BLaER1 (cell line): ENCODE measurements at regions not wholly inside any gene's neighbourhood (a gene's known extent, or its start where the extent isn't known, plus 50 kb on each side); places are given as distances from the start of the nearest gene placed in this dataset.
"Not testable (repeated sequence)": the region's sequence is repeated elsewhere in the genome, so short reads cannot be mapped to it uniquely, and the experiment has no call there.

ENCODE experiments used
- H3K27ac ChIP-seq: shearing (Covaris generic); formaldehyde crosslinking; 2 replicates; pipeline ENCODE4 v1.8.1; 2022
- H3K27me3 ChIP-seq: shearing (Covaris generic); formaldehyde crosslinking; 2 replicates; pipeline ENCODE4 v1.8.1; 2022
- H3K36me3 ChIP-seq: shearing (Covaris generic); formaldehyde crosslinking; 2 replicates; pipeline ENCODE4 v1.8.1; 2022
- H3K4me1 ChIP-seq: shearing (Covaris generic); formaldehyde crosslinking; 2 replicates; pipeline ENCODE4 v1.8.1; 2022
- H3K4me2 ChIP-seq: shearing (Covaris generic); formaldehyde crosslinking; 2 replicates; pipeline ENCODE4 v1.8.1; 2022
- H3K4me3 ChIP-seq: shearing (Covaris generic); formaldehyde crosslinking; 2 replicates; pipeline ENCODE4 v1.8.1; 2022
- H3K9ac ChIP-seq: shearing (Covaris generic); formaldehyde crosslinking; 2 replicates; pipeline ENCODE4 v1.8.1; 2022
- H3K9me3 ChIP-seq: shearing (Covaris generic); formaldehyde crosslinking; 2 replicates; pipeline ENCODE4 v1.8.1; 2022
- H4K20me1 ChIP-seq: shearing (Covaris generic); formaldehyde crosslinking; 2 replicates; pipeline ENCODE4 v1.8.1; 2022
- Cebpa-rat ChIP-seq: shearing (Covaris generic); IDR thresholded peaks from 2 replicates; pipeline ENCODE4 v1.8.1; 2022

GRCh38 chr2:132275396-132275795 is 113.6 kb upstream of the ANKRD30BL start:
- no peak for TF ChIP-seq Cebpa-rat
- H3K4me2 ChIP-seq: no peak overlapping the region
- no peak overlapping the region for H3K27ac ChIP-seq
- no peaks in the 10 kb centered on the region for H3K36me3 ChIP-seq
- H4K20me1 ChIP-seq: no peaks in the 10 kb centered on the region
- H3K4me3 ChIP-seq: no peak overlapping the region
- H3K9me3 ChIP-seq: peaks cover 27% of the 10 kb centered on the region
- H3K4me1 ChIP-seq: 0 out of 2 replicates have a peak, but pooled peaks cover 5% of the 10 kb centered on the region
- H3K27me3 ChIP-seq: no peaks in the 10 kb centered on the region
- H3K9ac ChIP-seq: no peak overlapping the region

DNA sequence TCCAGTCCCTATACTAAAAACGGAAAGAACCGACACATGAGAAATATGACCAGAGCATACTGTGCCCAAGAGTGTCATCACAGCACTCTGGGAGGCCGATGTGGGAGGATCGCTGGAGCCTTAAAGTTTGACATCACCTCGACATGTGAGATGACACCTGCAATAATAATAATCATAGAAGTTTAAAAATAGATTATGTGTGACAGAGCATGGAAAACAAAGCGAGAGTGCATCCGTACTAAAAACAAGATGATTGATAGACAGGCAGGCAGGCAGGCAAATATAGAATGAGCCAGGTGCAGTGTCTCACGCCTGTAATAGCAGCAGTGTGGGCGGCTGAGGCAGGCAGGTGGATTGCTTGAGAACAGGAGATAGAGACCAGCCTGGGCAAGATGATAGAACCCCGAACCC is 114.8 kb upstream of the ANKRD30BL start:
- H3K4me1 ChIP-seq: 0 out of 2 replicates have a peak, but pooled peaks cover 5% of the 10 kb centered on the region
- no peak overlapping the region for H3K4me3 ChIP-seq
- no peaks in the 10 kb centered on the region for H3K36me3 ChIP-seq
- H4K20me1 ChIP-seq: no peaks in the 10 kb centered on the region
- H3K9ac ChIP-seq: no peak overlapping the region
- H3K9me3 ChIP-seq: peaks cover 33% of the 10 kb centered on the region
- no peak overlapping the region for H3K4me2 ChIP-seq
- no peak for TF ChIP-seq Cebpa-rat
- H3K27me3 ChIP-seq: no peaks in the 10 kb centered on the region
- no peak overlapping the region for H3K27ac ChIP-seq

DNA sequence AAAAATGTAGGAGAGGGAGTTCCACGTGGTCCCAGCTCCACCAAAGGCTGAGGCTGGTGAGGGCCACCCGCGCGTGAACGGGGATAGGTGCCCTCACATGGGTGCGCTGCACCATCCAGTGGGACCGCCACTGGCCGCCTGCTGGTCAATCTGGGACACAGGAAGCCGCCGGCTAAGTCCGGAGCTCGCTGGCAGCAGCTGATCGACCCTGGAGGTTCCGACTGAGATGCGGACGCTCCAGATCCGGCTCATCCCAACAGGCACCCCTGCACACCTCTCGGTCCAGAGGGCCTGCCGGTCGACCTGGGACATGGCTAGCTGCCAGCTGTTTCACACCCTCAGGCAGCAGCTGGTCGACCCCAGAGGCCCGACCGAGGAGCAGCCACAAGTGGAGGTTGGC is 116.5 kb upstream of the ANKRD30BL start:
- Histone ChIP-seq H3K4me3 (no peak overlapping the region), H3K36me3 (no peaks in the 10 kb centered on the region), H4K20me1 (no peaks in the 10 kb centered on the region), H3K27ac (no peak overlapping the region), H3K9ac (no peak overlapping the region), H3K4me2 (no peak overlapping the region), H3K27me3 (no peaks in the 10 kb centered on the region), H3K4me1 (0 out of 2 replicates have a peak, but pooled peaks cover 5% of the 10 kb centered on the region), H3K9me3 (peaks cover 33% of the 10 kb centered on the region)
- TF ChIP-seq Cebpa-rat: no peak

- H3K36me3 ChIP-seq: no peaks in the 10 kb centered on the region
- no peak for TF ChIP-seq Cebpa-rat
- no peak overlapping the region for H3K4me2 ChIP-seq
- H4K20me1 ChIP-seq: no peaks in the 10 kb centered on the region
- peaks cover 33% of the 10 kb centered on the region for H3K9me3 ChIP-seq
- 0 out of 2 replicates have a peak, but pooled peaks cover 5% of the 10 kb centered on the region for H3K4me1 ChIP-seq
- no peak overlapping the region for H3K9ac ChIP-seq
- H3K4me3 ChIP-seq: no peak overlapping the region
- H3K27me3 ChIP-seq: no peaks in the 10 kb centered on the region
- no peak overlapping the region for H3K27ac ChIP-seq
These were observed 117.6 kb upstream of the ANKRD30BL start for GRCh38 chr2:132279344-132279743.

DNA sequence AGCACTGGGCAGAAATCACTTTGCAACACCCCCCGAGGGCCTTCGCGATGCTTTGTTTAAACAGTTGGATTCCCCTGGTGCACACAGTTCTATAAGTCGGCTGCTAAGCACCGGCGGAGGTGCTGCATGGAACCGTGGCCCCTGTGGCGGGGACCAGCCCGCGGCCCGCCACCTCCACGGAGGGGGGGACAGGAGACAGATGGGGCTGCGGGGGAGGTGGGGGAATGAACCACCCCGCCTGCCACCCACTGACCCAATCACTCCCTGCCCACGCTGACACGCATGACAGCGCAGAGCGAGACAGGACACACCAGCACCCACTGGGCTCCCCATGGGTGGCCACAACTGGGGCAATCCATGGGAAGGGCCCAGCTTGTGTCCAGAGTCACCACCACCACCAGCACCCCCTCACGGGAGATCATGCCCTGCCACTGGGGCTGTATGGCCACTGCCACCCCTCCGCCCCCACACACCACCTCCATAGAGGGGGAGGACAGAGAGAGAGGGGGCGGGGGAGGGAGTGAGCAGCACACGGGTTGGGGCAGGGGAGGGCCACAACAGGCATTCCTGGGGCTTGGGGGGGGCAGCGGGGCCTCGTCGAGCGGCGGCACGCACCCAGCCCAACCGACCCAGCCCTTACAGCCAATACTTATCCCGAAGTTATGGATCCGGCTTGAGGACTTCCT is 118.3 kb upstream of the ANKRD30BL start:
- Histone ChIP-seq H4K20me1 (no peaks in the 10 kb centered on the region), H3K36me3 (no peaks in the 10 kb centered on the region), H3K4me3 (no peak overlapping the region), H3K9ac (no peak overlapping the region), H3K4me2 (no peak overlapping the region), H3K27ac (no peak overlapping the region), H3K9me3 (peaks cover 33% of the 10 kb centered on the region), H3K4me1 (0 out of 2 replicates have a peak, but pooled peaks cover 5% of the 10 kb centered on the region), H3K27me3 (no peaks in the 10 kb centered on the region)
- no peak for TF ChIP-seq Cebpa-rat

- Histone ChIP-seq H3K9me3 (peaks cover 33% of the 10 kb centered on the region), H3K9ac (no peak overlapping the region), H3K36me3 (no peaks in the 10 kb centered on the region), H4K20me1 (no peaks in the 10 kb centered on the region), H3K4me3 (no peak overlapping the region), H3K27me3 (no peaks in the 10 kb centered on the region), H3K4me2 (no peak overlapping the region), H3K27ac (no peak overlapping the region), H3K4me1 (0 out of 2 replicates have a peak, but pooled peaks cover 5% of the 10 kb centered on the region)
- no peak for TF ChIP-seq Cebpa-rat
These were observed 119.2 kb upstream of the ANKRD30BL start for GRCh38 chr2:132280912-132281311.

DNA sequence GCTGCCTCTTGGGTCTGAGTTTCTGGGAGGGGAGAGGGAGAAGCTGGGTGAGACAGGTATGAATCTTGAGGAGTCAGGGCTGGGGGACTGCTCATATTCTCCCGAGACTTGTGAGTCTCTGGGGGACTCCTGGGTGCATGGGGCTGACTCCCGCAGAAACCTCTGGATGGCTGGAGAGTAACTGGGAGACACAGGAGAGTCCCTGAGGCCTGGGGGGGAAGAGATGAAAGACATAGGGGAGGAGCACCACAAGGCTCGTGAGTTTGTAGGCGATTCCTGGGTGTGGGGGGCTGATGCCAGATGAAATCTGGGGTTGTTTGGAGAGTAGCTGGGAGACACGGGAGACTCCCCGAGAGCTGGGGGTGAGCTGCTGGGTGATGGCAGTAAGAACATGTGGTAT is 120.4 kb upstream of the ANKRD30BL start:
- not testable (repeated sequence) for H3K4me1 ChIP-seq

DNA sequence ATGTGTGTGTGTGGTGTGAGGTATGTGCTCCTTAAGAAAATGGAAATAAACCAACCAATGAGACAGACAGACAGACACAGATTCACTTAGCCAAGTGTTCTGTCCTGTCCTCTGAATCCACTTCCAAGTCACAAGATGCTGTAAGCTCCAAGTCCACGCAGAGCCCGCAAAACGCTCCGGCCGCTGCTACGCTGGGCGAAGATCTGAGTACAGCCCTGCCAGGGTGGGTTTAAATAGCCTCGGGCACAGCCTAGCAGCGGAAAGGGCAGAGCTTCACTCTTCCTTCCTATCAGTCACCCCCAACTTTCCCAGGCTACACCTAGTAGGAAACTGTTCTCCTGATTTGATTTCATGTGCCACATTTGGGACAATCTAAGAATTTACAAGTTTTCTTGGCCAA is 121.2 kb upstream of the ANKRD30BL start:
- Histone ChIP-seq H3K4me3 (no peak overlapping the region), H3K9me3 (peaks cover 30% of the 10 kb centered on the region), H4K20me1 (no peaks in the 10 kb centered on the region), H3K27me3 (no peaks in the 10 kb centered on the region), H3K36me3 (no peaks in the 10 kb centered on the region), H3K27ac (no peak overlapping the region), H3K4me2 (no peak overlapping the region), H3K4me1 (no peaks in the 10 kb centered on the region), H3K9ac (no peak overlapping the region)
- TF ChIP-seq Cebpa-rat: no peak

More for the DNA sequence above, 120.4 kb upstream of the ANKRD30BL start:
- H3K36me3 ChIP-seq, H3K27ac ChIP-seq, H3K9ac ChIP-seq, H4K20me1 ChIP-seq, H3K4me3 ChIP-seq, H3K27me3 ChIP-seq, H3K4me2 ChIP-seq: not testable (repeated sequence)
- peaks cover 33% of the 10 kb centered on the region for H3K9me3 ChIP-seq

- not testable (repeated sequence) for H3K4me2 ChIP-seq, H3K4me1 ChIP-seq, H3K4me3 ChIP-seq, H3K9me3 ChIP-seq, H3K9ac ChIP-seq, H4K20me1 ChIP-seq, H3K36me3 ChIP-seq, H3K27me3 ChIP-seq, H3K27ac ChIP-seq
These were observed 124.6 kb upstream of the ANKRD30BL start for GRCh38 chr2:132286289-132286911.

DNA sequence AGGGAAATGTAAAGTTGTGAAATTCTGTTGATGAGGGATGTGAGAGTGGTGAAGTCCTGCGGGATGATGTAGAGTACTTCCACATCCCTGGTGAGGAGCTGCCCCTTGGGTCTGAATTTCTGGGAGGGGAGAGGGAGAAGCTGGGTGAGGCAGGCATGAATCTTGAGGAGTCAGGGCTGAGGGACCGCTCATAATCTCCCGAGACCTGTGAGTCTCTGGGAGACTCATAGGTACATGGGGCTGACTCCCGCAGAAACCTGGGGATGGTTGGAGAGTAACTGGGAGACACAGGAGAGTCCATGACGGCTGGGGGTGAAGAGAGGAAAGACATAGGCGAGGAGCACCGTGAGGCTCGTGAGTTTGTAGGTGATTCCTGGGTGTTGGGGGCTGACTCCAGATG is 126.2 kb upstream of the ANKRD30BL start:
- not testable (repeated sequence) for H3K27me3 ChIP-seq, H3K9me3 ChIP-seq, H3K9ac ChIP-seq, H3K4me3 ChIP-seq, H3K4me2 ChIP-seq, H3K36me3 ChIP-seq, H3K4me1 ChIP-seq, H4K20me1 ChIP-seq, H3K27ac ChIP-seq

GRCh38 chr2:132289138-132289537 is 127.4 kb upstream of the ANKRD30BL start:
- H3K4me2 ChIP-seq, H3K9me3 ChIP-seq, H3K4me3 ChIP-seq, H3K36me3 ChIP-seq, H3K4me1 ChIP-seq, H4K20me1 ChIP-seq, H3K27me3 ChIP-seq, H3K27ac ChIP-seq, H3K9ac ChIP-seq: not testable (repeated sequence)

DNA sequence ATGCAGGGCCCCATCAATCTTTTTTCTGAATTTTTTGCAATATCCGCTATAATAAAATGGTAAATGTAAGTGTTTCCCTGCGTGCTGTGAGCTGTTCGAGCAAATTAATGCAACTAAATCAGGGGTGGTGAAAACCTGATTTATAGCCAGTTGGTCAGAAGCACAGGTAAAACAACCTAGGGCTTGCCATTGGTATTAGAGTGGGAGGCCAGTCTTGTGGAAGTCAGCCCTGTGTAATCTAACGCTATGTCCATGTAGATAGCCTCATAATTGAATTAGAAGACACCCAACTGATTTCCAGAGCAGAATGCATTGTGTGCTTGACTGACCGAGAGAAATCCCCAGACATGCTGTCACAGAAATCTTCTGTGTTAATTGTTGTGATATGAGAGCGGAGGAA is 126.8 kb upstream of the GPR39 start:
- not testable (repeated sequence) for H3K36me3 ChIP-seq, H4K20me1 ChIP-seq, H3K4me2 ChIP-seq, H3K9me3 ChIP-seq, H3K4me3 ChIP-seq, H3K9ac ChIP-seq, H3K27ac ChIP-seq, H3K4me1 ChIP-seq, H3K27me3 ChIP-seq

DNA sequence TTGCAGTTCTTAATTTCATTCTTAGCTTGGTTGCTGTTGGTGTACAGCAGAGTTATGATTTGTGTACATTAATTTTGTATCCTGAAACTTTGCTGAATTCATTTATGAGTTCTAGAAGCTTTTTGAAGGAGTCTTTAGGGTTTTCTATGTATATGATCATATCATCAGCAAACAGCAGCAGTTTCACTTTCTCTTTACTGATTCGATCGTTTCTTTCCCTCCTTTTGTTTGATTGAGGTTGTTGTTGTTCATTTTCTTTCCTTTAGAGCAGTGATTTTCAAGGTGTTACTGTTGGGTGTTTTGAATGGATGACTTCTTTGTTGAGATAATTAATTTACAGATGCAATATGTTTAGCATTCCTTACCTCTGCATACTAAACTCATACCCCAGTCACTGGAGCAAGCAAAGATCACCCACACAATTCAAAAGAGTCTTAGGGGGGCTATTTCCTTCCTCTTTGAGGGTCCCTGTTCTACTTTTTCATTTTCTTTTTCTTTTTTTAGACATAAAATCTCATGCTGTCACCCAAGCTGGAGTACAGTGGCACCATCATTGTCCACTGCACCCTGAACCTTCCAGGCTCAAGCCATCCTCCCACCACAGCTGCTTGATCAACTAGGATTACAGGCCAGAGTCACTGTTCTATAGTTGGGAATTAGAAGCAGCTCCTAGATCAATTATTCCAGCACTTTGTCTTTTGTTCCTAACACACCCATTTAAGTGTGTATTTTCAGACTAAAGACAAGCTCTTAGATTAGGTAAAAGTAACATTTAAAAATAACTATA is 115.8 kb upstream of the GPR39 start:
- Histone ChIP-seq H3K27ac (peak overlapping the region; percentile 56), H3K4me2 (peak overlapping the region; percentile 72), H3K9ac (peak overlapping the region; percentile 60; the same call in 1 of the 2 replicates), H3K4me3 (peak overlapping the region; percentile 56)
- not testable (repeated sequence) for H3K4me1 ChIP-seq, H3K36me3 ChIP-seq, H3K27me3 ChIP-seq, H3K9me3 ChIP-seq, H4K20me1 ChIP-seq
